GM12873 (cell line): ENCODE measurements at regions not wholly inside any gene's neighbourhood (a gene's known extent, or its start where the extent isn't known, plus 50 kb on each side); places are given as distances from the start of the nearest gene placed in this dataset.

Experiments
- TF ChIP-seq, protein P1 (sequence below): IDR thresholded peaks from 2 replicates; pipeline ENCODE4 v1.5.1; 2012; ENCODE audit warnings: low read depth, mild to moderate bottlenecking, moderate library complexity, low read length, control low read depth; ENCODE audit not compliant: insufficient read depth; ENCODE audit errors: missing control alignments

GRCh38 chr3:25113891-25114290, 314.2 kb upstream of the RARB start:
- TF ChIP-seq, protein P1, sequence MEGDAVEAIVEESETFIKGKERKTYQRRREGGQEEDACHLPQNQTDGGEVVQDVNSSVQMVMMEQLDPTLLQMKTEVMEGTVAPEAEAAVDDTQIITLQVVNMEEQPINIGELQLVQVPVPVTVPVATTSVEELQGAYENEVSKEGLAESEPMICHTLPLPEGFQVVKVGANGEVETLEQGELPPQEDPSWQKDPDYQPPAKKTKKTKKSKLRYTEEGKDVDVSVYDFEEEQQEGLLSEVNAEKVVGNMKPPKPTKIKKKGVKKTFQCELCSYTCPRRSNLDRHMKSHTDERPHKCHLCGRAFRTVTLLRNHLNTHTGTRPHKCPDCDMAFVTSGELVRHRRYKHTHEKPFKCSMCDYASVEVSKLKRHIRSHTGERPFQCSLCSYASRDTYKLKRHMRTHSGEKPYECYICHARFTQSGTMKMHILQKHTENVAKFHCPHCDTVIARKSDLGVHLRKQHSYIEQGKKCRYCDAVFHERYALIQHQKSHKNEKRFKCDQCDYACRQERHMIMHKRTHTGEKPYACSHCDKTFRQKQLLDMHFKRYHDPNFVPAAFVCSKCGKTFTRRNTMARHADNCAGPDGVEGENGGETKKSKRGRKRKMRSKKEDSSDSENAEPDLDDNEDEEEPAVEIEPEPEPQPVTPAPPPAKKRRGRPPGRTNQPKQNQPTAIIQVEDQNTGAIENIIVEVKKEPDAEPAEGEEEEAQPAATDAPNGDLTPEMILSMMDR, result no peak

GRCh38 chr3:25114532-25114931, 313.5 kb upstream of the RARB start:
- TF ChIP-seq, protein P1, result no peak

- TF ChIP-seq, protein P1, result no peak
Measured at GRCh38 chr3:25117005-25117593, 311.0 kb upstream of the RARB start.

GRCh38 chr3:25119682-25120081, 308.4 kb upstream of the RARB start:
- TF ChIP-seq, protein P1, result no peak

DNA sequence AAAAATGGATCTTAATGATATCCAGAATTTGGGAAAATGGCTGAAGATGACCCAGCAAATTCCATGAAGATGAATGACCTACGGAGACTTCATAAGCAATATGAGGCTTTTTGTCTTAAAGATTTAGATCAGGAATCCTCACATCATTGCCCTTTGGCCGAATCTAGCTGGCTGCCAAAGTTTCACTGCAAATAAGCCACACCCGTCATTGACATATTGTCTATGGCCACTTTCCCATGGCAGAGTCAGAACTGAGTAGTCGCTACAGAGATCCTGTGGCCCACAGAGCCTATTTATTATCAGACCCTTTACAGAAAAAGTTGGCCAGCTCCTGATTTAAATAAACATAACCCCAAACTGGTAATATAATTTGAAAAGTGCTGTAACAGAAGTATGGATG, 307.4 kb upstream of the RARB start:
- TF ChIP-seq, protein P1, result no peak

GRCh38 chr3:25125201-25125600, 302.9 kb upstream of the RARB start:
- TF ChIP-seq, protein P1, result no peak

DNA sequence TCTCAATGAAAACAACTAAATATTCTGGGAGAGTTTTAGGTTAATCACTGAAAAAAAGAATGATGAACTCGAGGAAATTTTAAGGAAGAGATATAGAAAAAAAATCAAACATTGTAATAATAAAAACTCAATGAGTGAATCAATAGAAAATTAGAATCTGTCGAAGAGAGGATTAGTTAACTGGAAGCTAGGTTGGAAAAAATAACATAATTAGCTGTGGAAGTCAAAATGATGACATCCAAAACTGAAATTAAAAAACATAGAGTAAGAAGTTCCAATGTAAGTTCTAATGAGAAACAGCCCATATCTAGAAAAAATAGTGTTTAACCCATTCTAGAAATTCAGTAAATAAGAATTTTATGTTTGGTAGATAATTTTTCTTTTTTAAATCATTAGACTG, 299.3 kb upstream of the RARB start:
- TF ChIP-seq, protein P1, result no peak
